NCI-H510A treated with DMSO at 0.1 percent for 48 hours (cell line): ENCODE measurements at regions not wholly inside any gene's neighbourhood (a gene's known extent, or its start where the extent isn't known, plus 50 kb on each side); places are given as distances from the start of the nearest gene placed in this dataset.
"Not testable (repeated sequence)": the region's sequence is repeated elsewhere in the genome, so short reads cannot be mapped to it uniquely, and the experiment has no call there.

Experiments used
- DNase-seq: peaks from one replicate; lab custom pipeline; 2025; lab: John Stamatoyannopoulos, UW

DNA sequence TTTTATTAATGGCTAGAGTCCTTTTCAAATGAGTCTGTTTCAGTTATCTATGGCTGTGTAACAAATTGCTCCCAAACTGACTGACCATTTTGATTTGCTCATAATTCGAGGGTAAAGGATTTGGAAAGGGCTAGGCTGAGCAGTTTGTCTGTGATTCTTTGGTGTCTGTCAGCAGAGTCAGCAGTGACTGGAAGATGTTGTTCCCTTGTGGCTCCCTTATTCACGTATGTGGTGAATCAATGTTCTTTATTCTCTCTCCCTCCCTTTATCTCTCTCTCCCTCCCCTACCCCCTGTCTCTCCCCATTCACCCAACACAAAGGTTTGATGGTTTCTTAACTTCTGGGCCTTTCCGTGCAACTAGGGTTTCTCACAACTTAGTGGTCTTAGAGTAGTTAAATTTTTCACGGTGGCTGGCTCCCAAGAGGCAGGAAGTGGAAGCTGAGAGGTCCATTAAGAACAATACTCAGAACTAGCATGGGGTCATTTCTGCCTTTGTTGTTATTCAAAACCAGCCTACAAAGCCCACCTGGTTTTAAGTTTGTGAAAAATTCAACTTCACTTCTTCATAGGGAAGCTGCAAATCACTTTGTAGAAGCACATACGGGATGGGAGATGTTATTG, 772.5 kb upstream of the SLITRK1 start:
- DNase-seq: no peak

- no peak for DNase-seq
Observed at GRCh38 chr13:84653915-84654534, 771.8 kb upstream of the SLITRK1 start.

DNA sequence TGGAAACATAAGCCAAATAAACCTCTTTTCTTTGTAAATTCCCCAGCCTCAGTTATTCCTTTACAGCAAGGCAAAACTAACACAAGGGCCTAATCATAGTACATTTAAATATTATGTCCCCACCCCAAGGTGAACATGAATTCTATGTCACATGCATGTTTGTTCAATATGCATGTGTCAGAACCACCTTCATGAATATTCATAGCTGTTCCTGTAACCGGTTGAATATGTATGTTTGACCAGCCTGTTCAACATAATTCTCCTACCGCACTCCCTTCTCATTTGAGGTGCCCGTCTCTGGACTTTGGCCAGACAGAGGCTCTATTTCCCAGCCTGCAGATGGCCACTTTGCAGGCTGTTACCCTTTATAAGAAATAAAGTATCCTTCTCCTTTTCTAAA, 769.4 kb upstream of the SLITRK1 start:
- DNase-seq: no peak

DNA sequence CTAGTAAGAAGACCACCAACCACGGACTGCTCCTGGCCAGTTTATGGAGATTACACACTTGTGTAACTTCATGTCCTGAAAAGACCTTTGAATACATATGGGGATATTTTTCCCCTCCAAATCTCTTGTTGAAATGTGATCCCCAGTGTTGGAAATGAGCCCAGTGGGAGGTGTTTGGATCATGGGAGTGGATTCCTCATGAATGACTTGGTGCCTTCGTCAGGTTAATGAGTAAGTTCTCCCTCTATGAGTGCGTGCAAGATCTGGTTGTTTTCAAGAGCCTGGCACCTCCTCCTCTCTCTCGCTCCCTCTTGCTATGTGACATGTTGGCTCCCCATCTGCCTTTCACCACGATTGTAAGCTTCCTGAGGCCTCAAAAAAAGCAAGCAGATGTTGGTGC, 769.0 kb upstream of the SLITRK1 start:
- no peak for DNase-seq

GRCh38 chr13:84649853-84650252, 767.6 kb upstream of the SLITRK1 start:
- no peak for DNase-seq

- peak; percentile 9 for DNase-seq
Observed at GRCh38 chr13:84648069-84648640, 765.9 kb upstream of the SLITRK1 start.

- no peak for DNase-seq
Observed at GRCh38 chr13:84646957-84647356, 764.7 kb upstream of the SLITRK1 start.

DNA sequence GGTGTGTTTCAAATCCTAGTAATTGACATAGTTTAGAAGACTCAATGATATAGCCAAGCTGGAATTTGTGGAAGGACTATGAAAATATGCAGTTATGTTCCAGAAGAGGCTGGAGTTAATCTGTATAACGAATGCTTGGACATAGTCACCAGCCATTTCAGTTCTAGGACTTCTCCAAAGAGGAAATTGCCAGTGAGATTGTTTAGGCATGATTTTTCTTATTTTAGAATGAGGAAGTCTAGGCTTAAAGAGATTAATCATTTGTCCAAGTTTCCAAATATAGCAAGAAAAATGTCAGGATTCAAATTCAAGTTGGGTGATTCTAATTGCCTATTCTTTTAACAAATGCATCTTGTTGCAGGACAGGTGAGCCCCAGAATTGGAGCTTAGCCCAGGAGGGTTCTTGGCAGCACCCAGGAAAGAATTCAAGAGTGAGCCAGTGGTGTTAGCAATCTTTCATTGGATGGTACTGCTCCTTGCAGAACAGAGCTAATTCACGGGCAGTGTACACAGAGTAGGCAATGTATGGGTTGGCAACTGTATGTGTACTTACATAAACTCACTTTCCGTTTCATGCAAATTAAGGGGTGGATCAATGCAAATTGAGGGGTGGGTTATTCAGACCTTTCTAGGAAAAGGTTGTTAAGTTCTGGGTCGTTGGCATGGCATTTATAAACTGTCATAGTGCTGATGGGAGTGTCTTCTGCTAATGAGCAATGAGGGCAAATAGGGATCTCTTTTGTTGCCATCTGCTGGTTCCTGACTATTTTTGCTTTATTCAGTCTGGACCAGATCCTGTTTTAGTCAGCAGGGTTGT, 763.1 kb upstream of the SLITRK1 start:
- DNase-seq: no peak

- no peak for DNase-seq
Observed at GRCh38 chr13:84641491-84641890, 759.2 kb upstream of the SLITRK1 start.

- DNase-seq: no peak
Observed at GRCh38 chr13:84640691-84641090, 758.4 kb upstream of the SLITRK1 start.

- DNase-seq: no peak
Observed at GRCh38 chr13:84630476-84630875, 748.2 kb upstream of the SLITRK1 start.

- no peak for DNase-seq
Observed at GRCh38 chr13:84616864-84617263, 734.6 kb upstream of the SLITRK1 start.

- DNase-seq: no peak
Observed at GRCh38 chr13:84609716-84610115, 727.4 kb upstream of the SLITRK1 start.

DNA sequence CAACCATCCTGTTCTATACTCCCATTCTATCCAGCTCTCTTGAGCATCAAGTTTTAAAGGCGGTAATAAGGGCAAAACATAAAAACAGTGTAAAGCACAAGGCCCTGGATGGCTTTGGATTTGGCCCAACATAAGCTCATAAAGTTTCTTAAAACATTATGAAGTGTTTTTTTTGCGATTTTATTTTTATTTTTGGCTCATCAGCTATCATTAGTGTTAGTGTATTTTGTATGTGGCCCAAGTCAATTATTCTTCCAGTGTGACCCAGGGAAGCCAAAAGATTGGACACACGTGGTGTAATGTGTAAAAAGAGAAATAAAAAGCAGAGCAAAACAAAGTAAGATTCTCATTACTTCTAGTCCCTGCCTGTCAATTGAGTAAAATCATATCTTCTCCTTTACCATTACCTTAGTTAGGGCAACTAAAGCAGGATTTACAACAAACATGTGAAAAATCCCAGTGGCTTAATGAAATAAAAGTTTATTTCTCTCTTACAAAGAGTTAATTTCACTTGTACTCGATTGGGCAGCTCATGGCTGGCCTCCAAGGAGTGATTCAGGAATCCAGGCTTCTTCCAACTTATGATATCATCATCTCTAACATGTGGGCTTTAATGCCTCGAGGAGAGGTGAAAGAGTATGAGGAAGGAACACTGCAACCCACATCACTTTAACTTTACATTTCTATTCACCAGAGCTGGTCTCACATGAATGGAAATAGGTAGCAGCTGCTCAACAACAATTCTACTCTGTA, 725.2 kb upstream of the SLITRK1 start:
- no peak for DNase-seq

- DNase-seq: no peak
Observed at GRCh38 chr13:84606616-84607015, 724.3 kb upstream of the SLITRK1 start.

GRCh38 chr13:84605927-84606326, 723.7 kb upstream of the SLITRK1 start:
- no peak for DNase-seq

DNA sequence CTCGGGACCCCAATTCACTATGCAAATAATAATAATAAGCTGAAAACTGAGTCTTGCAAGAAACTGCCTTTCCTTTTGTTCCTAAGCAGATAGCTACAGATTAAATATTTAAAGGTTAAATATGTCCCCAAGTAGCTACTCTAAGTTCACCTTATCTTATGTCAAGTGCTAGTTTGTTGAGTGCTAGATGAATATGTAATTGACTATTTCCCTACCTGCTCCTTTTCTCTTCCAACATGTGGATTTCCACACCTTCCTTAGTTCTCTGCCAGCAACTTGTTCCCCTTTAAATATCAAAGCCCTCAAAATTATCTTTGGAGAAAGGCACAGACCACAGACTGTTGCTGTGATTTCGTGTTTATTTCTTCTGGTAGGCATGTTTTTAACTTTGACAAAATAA, 709.2 kb upstream of the SLITRK1 start:
- no peak for DNase-seq

DNA sequence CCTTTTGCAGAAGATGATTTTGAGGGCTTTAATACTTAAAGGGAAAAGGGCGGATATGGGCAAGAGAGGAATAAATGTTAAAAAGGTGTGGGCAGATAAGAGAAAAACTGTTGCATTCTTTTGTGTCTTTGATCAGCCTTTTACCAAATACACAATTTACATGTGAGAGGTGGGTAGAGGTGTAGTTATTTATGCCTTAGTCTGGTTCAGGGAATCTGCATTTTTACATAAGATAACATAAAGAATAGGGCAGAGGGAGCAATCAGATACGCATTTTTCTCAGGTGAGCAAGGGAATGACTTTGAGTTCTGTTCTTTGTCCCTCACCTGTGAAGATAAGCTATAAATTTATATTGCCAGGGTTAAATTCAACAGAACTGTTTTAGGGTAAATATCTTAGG, 708.4 kb upstream of the SLITRK1 start:
- DNase-seq: no peak

GRCh38 chr13:84588023-84588422, 705.7 kb upstream of the SLITRK1 start:
- DNase-seq: no peak

GRCh38 chr13:84579901-84580300, 697.6 kb upstream of the SLITRK1 start:
- not testable (repeated sequence) for DNase-seq

GRCh38 chr13:84574851-84575250, 692.6 kb upstream of the SLITRK1 start:
- DNase-seq: peak; percentile 18

DNA sequence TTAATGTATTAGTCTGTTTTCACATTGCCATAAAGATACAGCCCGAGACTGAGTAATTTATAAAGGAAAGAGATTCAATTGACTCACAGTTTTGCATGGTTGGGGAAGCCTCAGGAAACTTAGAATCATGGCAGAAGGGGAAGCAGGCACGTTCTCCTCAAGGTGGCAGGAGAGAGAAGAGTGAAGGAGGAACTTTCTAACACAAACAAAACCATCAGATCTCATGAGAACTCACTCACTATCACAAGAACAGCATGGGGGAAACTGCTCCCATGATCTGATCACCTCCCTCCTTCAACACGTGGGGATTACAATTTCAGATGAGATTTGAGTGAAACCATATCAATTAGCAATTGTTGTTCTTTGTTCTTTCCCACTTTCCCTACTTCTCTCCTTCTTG, 689.0 kb upstream of the SLITRK1 start:
- no peak for DNase-seq
